ENCODE measurements at regions not wholly inside any gene's neighbourhood (a gene's known extent, or its start where the extent isn't known, plus 50 kb on each side); places are given as distances from the start of the nearest gene placed in this dataset.

DNA sequence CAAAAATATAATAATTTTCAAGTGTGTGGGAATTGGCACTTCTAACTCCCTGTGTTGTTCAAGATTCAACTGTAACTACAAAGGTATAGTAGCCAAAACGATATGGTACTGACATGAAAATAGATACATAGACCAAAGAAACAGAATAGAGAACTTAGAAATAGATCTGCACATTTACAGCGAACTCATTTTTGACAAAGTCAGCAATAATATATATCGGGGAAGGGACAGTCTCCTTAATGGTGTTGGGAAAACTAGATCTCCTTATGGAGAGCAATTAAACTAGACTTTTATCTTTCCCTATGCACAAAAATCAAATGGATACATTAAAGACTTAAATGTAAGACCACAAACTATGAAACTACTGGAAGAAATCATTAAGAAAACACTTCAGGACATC, 1530.6 kb upstream of the SLC39A10 start:
- Mint-ChIP-seq H3K9me3 (ENCODE audit: unreplicated experiment) (peaks cover 5% of the 10 kb centered on the region), H3K36me3 (ENCODE audit: unreplicated experiment) (no peaks in the 10 kb centered on the region), H3K4me3 (ENCODE audit: unreplicated experiment) (no peak overlapping the region), H3K27ac (ENCODE audit: unreplicated experiment) (no peak overlapping the region), H3K27me3 (ENCODE audit: unreplicated experiment) (peaks cover 36% of the 10 kb centered on the region), H3K4me1 (ENCODE audit: unreplicated experiment) (peaks cover 2% of the 10 kb centered on the region)
- no peak for DNase-seq (ENCODE audit: extremely low spot score, unreplicated experiment)
- TF ChIP-seq, protein P1, sequence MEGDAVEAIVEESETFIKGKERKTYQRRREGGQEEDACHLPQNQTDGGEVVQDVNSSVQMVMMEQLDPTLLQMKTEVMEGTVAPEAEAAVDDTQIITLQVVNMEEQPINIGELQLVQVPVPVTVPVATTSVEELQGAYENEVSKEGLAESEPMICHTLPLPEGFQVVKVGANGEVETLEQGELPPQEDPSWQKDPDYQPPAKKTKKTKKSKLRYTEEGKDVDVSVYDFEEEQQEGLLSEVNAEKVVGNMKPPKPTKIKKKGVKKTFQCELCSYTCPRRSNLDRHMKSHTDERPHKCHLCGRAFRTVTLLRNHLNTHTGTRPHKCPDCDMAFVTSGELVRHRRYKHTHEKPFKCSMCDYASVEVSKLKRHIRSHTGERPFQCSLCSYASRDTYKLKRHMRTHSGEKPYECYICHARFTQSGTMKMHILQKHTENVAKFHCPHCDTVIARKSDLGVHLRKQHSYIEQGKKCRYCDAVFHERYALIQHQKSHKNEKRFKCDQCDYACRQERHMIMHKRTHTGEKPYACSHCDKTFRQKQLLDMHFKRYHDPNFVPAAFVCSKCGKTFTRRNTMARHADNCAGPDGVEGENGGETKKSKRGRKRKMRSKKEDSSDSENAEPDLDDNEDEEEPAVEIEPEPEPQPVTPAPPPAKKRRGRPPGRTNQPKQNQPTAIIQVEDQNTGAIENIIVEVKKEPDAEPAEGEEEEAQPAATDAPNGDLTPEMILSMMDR (IDR thresholded peaks at IDR 0.05) = no peak

DNA sequence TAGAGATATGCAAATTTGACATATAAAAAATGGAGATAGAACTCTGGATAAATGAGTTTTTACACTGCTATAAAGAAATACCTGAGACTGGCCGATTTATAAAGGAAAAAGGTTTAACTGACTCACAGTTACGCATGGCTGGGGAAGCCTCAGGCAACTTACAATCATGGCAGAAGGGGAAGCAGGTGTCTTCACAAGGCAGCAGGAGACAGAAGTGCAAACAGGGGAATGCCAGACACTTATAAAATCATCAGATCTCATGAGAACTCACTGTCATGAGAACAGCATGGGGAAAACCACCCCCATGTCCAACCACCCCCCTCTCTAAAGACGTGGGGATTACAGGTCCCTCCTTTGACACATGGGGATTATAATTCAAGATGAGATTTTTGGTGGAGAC, 1540.2 kb upstream of the SLC39A10 start:
- Mint-ChIP-seq H3K27me3 (ENCODE audit: unreplicated experiment) (peaks cover 40% of the 10 kb centered on the region), H3K36me3 (ENCODE audit: unreplicated experiment) (no peaks in the 10 kb centered on the region)
- TF ChIP-seq, protein P1 (IDR thresholded peaks at IDR 0.05) = no peak

DNA sequence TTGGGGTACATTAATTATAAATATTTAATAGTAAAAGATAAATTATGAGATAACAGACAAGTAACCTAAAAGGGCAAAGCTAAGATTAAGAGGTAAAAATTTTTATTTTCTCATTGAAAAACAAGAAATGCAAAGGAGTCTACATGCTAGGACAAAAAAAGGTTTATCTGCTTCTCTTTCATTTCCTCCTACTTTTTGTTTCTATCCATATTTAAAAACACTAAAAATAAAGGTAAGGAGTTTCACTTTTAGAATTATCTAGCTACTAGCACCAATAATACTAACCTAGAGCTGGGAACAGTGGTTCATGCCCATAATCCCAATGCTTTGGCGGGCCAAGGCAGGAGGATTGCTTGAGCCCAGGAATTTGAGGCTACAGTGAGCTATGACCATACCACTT, 1551.7 kb upstream of the SLC39A10 start:
- Mint-ChIP-seq H3K27me3 (ENCODE audit: unreplicated experiment) (peaks cover 8% of the 10 kb centered on the region), H3K4me1 (ENCODE audit: unreplicated experiment) (no peaks in the 10 kb centered on the region), H3K9me3 (ENCODE audit: unreplicated experiment) (no peaks in the 10 kb centered on the region)

More for the DNA sequence above, 1540.2 kb upstream of the SLC39A10 start:
- Mint-ChIP-seq H3K27ac (ENCODE audit: unreplicated experiment) (no peak overlapping the region), H3K4me1 (ENCODE audit: unreplicated experiment) (no peaks in the 10 kb centered on the region), H3K9me3 (ENCODE audit: unreplicated experiment) (no peaks in the 10 kb centered on the region), H3K4me3 (ENCODE audit: unreplicated experiment) (no peak overlapping the region)
- DNase-seq (ENCODE audit: extremely low spot score, unreplicated experiment) = no peak

DNA sequence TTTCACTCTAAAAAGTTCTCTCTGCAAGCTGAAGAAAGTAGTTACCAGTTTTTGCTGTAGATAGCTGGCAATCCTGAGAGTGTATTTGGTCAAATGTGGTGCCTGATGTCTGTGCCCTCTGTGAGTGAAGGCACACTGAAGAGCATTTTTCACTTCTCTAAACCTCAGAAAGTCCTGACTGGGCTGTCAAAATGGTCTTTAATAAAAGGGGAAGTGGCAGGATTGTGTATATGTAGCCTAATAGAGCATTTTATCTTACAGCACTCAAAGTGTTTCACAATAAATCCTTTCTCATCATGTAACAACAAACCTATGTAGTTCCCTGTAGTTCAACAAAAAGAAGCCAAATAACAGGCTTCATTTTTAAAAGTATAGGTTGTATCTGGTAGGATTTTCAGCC, 1552.3 kb upstream of the SLC39A10 start:
- Mint-ChIP-seq H3K9me3 (ENCODE audit: unreplicated experiment) (no peaks in the 10 kb centered on the region), H3K4me1 (ENCODE audit: unreplicated experiment) (no peaks in the 10 kb centered on the region), H3K27ac (ENCODE audit: unreplicated experiment) (no peak overlapping the region), H3K4me3 (ENCODE audit: unreplicated experiment) (no peak overlapping the region), H3K36me3 (ENCODE audit: unreplicated experiment) (no peaks in the 10 kb centered on the region), H3K27me3 (ENCODE audit: unreplicated experiment) (peaks cover 5% of the 10 kb centered on the region)
- TF ChIP-seq, protein P1 (IDR thresholded peaks at IDR 0.05) = no peak
- no peak for DNase-seq (ENCODE audit: extremely low spot score, unreplicated experiment)

More for the DNA sequence above, 1551.7 kb upstream of the SLC39A10 start:
- no peak overlapping the region for H3K4me3 Mint-ChIP-seq (ENCODE audit: unreplicated experiment)
- H3K36me3 Mint-ChIP-seq (ENCODE audit: unreplicated experiment) = no peaks in the 10 kb centered on the region
- H3K27ac Mint-ChIP-seq (ENCODE audit: unreplicated experiment) = no peak overlapping the region
- TF ChIP-seq, protein P1 (IDR thresholded peaks at IDR 0.05) = no peak
- no peak for DNase-seq (ENCODE audit: extremely low spot score, unreplicated experiment)

DNA sequence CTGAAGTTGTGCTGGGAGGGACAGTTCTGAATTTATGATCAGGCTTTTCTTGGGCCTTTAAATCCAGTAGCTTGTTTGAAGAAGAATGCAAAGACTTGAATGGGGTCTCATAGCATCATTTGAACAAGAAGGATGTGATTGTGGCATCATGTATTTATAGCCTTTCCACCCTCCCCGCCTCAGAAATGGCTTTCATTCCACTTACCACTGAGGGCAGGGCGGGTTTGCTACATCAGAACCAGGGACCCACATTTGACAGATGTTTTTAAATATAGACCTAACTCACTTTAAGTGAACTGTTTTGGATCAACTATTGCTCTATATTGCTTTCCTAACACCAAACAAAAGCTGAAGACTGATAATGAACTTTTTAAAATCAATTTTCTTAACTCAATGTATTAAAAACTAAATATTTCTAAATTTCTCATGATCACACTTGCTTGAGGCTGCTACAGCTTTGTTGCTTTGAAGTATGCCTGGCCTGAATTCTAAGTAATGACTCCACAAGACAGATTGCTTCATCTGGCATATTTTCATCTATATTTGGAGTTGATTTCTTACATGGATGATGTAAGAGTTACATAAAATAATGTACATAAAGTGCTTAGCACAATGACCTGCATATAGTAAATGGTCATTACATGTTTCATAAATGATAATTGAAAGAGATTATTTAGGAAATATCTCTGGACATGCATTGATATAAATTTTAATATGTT, 1552.9 kb upstream of the SLC39A10 start:
- TF ChIP-seq, protein P1 (IDR thresholded peaks at IDR 0.05) = no peak
- H3K36me3 Mint-ChIP-seq (ENCODE audit: unreplicated experiment) = no peaks in the 10 kb centered on the region
- no peak for DNase-seq (ENCODE audit: extremely low spot score, unreplicated experiment)
- H3K27ac Mint-ChIP-seq (ENCODE audit: unreplicated experiment) = no peak overlapping the region
- H3K27me3 Mint-ChIP-seq (ENCODE audit: unreplicated experiment) = peaks cover 5% of the 10 kb centered on the region
- no peak overlapping the region for H3K4me3 Mint-ChIP-seq (ENCODE audit: unreplicated experiment)
- no peaks in the 10 kb centered on the region for H3K4me1 Mint-ChIP-seq (ENCODE audit: unreplicated experiment)
- no peaks in the 10 kb centered on the region for H3K9me3 Mint-ChIP-seq (ENCODE audit: unreplicated experiment)

All from osteocyte (in vitro differentiated cells).